GM19324 (cell line): ENCODE measurements at regions not wholly inside any gene's neighbourhood (a gene's known extent, or its start where the extent isn't known, plus 50 kb on each side); places are given as distances from the start of the nearest gene placed in this dataset.

Source experiments
- ATAC-seq: cut with Tn5 transposase; IDR thresholded peaks from one replicate; pipeline ENCODE4 v1.9.1; 2021; ENCODE audit warnings: mild to moderate bottlenecking, moderate library complexity; ENCODE audit not compliant: unreplicated experiment, low FRiP score

DNA sequence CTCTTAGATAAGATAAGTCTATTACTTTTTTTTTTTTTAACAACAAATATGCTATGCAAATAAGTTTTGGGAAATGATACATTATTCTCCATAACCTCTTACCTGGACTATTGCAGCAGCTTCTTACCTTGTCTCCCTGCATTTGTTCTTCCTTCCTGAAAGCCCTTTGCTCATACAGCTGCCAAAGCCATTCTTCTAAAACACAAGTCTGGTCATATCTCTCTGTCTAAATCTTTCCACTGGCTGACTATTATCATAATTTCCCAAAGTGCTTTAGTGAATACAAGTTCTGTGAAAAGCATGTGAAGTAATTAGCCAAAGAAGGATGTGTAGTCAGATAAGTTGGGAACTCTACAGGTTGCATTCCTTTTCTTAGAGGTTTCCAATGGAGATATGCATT is 115.4 kb upstream of the CNTLN start:
- no peak for ATAC-seq

DNA sequence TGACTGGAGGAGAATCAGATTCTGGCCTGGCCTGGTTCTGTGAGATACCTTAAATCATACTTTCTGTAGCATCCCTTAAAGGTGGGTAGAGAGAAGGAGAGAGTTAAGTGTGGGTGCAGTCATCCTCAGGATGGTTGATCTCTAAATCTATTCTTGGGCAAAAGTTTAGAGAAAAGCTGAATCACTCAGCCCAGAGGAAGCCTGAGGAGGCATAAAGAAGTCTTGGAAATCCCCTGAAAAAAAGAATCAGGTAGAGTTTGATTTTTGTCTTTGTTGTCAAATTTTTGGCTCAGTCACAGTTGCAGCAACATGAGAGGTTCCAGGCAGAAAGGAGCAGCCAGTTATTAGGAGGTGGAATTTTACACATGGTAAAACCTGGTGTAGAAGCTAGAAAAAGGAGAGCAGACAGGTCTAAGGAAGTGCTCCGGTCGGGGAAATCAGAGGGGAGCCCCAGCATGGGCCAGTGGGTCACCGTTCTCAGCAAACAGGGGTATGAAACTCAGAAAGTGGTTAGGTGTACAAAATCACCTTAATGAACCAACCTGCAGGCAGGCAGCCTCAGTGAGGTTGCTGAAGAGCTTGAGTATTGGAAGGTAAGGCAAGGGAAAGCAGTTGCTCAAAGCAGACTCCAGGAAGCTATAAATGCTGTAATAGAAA is 116.2 kb upstream of the CNTLN start:
- ATAC-seq = no peak

DNA sequence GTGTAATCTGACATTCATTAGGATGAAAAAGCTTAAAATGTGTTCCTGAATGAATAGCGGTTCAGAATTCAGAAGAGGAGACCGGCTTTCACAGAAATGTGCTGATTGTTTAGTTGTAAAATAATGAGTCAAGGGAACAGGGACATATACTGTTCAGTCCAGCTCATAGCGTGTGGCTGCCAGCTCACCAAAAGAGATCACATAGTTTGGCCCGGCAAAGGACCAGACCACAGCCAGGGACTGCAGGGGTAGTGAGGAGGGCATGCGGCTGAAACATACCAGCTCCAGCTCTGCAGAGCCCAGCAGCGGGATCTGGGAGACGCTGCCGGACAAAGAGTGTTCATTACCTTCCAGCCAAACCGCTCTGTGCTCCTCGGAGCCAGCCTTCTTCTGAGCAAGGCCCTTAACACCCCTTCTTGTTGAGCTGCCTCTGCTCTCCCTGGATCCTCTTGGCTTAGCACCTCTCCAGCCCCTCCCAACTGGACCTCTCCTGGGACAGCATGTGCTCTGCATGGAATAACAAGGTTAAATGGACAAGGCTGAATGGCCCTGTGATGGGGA is 116.8 kb upstream of the CNTLN start:
- no peak for ATAC-seq

DNA sequence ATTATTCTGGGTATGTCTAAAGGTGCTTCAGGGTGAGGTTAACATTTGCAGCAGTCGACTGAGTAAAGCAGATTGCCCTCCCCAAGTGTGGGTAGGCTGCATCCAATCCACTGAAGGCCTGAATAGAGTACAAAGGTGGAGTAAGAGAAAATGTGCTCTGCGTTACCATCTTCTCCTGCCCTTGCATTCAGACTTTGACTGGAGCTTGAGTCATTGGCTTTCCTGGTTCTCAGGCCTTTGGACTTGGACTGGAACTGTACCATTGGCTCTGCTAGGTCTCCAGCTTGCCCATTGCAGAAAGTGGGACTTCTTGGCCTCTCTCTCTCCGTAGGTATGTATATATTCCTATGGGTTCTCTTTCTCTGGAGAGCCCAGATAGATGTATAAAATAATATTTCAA is 120.9 kb upstream of the CNTLN start:
- no peak for ATAC-seq

DNA sequence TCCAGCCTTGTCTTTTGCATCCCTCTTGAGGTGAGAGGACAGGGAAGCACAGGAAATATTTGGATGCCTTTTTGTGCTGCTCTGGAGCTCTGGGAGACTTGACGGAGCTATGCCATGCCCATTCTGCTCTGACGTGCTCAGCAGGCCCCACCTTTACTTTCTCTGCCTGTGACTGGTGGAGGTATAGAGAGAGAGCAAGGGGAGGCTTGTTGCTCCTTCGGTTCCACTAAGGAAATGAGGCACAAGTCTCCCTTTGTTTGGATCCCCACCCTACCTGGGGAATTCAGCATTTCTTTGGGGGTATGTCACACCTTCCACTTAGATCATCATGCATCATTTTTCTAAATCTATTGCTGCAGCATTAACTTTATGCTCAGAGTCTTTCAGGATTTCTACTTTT is 121.8 kb upstream of the CNTLN start:
- ATAC-seq = no peak

DNA sequence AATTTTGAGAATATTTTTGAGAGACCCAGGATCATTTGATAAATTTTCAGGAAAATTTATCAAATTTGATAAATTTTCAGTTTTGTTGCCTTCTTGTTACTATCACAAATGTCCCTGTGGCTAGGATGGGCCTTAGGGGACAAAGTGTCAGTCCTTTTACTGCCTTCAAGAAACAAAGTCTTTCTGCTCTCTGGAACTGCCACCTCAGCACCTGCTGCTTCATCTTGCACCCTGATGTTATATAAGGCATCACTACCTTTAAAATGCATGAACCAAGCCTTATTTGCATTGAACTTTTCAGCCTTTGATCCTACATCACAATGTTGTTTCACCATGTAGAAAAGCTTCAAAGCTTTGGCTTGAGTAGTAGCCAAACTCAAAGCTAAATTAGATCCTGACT is 123.0 kb upstream of the CNTLN start:
- ATAC-seq = no peak

DNA sequence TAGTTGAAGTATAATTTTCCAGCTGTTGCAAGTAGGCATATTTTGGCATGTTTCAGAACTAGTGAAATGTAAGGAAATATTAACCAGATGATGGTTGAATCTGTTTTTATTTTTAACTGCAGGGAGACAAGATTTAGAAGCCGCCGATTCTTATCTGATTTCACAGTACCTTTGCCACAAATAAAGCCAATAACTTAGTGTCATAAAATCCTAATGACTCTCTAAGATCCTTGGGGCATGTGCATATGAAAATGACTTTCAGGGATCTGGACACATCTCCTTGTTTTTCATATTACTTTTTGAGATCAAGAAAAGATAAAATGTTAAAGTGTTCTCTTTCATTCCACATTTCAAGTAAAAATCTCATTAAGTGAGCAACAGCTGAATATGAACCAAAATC is 125.8 kb upstream of the CNTLN start:
- no peak for ATAC-seq

DNA sequence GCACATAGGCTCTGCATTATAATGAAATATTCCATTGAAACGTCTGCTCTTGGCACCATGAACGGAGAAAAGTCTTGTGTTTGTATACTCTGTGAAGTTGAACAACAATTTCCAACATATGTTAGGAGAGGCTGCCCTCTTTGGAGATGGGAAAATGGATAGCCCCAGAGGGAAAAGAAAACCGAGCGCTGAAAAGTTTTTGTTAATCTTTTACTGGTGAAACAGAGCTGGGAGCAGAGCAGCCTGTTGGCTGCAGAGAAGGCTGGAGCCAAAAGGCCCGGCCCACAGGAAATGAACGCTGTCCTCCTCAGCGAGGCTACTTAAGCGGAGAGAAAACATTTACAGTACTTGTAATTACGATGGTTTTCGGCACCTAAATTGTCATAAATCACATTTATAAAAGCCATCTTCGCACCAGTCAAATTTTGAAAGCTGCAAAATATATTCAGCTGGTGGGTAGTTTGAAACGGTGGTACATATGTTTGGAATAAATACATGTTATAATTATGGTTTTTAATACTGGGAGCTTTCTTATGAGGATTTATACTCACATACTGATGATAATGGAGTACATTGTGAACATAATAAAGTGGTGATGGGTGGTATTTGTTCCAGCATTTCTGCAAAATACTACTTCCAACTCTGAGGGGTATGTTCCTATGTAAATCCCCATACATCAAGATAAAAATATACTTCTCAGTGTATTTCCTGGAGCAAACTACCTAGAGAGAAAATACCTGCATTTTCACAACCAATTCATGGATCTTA is 129.6 kb upstream of the CNTLN start:
- ATAC-seq = no peak

DNA sequence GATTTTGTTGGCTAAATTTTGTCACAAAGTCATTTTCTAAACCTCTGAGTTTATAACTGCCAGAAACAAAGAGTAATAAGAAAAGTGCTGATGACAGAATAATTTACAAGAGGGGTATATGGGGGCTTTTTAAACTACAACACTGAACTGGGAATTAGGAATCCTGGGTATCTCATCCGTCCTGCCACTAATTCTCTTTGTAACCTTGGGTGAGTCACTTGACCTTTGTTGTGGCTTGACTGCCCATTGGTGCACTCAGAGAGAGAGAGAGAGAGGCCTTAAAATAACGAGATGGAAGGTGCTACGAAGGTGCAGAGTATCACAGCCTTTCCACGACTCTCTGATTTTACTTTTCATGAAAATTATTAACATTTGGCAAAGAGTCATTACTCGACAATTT is 130.3 kb upstream of the CNTLN start:
- ATAC-seq = no peak

DNA sequence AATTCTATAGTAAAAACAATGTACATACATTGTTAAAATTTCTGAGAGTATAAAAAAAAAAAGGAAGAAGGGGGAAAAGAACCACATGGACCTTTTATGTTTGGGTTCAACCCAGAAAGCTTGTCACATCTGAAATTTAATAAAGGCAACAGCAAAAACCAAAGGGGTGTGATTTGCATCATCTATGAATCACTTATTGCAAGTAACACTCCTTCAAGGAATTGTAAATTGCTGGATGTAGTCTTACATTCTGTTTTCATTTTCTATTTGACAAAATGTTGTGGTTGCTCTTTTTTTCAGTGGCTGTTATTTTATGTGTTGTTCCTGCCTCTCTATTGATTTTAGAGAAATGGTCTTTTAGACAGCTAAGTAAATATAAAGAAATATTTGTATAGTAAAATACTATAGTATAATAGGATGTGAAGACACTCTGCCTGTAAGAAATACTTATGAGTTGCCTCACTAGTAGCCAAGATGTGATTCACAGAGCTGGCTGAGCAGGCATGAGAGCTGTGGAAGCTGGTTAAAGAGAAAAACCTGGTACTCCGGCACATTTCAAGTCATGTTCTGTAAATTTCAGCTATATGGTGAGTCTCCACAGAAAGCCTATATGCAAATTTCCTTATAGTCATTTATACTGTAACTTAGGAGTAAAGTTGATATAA is 131.1 kb upstream of the CNTLN start:
- no peak for ATAC-seq

DNA sequence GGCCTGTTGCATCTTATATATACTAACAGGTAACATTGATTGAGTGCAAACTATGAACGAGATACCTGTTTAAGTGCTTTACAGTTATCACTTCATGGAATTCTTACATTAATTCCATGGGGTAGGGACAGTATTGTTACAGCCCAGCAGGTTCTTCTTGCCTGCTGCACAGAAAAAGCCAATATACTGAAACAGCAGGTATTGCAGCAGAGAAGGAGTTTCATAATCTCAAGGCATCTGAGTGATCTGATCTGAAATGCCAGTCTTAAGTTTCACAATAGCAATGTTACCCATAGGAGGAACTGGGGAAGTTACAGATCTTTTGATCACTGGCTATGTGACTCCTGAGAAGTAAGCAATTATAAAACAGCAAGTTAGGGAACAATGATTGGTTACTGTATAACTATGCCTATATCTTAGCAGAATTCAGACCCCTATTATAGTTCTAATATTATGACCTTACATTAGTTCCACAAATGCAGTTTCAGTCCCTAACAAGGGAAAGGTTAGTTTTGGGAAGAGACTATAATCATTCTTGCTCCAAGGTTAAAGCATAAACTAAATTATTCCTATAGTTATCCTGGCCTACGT is 126.5 kb upstream of the BNC2 start:
- no peak for ATAC-seq

DNA sequence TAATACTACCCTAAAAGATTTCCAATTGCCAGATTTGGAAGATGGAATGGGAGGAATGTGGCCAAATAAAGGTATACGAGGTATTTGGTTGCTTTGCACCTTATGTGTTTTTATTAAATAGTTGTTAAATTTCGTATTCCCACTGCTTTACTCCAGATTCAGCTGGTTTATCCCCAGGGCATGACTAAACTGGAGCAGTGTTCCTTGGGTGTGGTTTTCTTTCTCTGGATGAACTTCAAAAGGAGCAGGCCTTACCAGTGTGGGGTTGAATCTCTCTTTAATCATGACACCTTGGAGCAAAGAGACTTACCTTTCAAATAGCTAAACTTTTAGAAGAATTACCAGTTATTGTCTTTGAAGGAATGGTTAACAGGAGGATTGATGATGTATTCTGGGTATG is 121.7 kb upstream of the BNC2 start:
- no peak for ATAC-seq

DNA sequence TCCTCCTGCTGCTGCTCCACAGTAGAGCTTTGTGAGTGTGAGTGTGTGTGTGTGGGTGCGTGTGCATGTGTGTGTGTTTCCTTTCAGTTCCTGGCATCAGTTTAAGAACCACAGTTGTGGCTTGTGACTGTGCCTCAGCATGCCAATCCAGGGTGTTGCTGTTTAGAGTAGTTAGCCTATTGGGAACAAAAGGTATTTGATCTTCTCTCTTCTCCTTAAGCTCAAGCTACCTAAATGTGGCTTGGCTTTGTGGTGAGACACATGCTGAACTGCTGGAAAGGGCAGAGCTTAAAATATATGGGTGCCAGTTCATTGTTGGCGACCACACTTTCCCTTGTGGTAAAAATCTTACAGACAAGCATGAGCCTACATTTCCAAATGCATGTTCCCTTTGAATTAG is 116.6 kb upstream of the BNC2 start:
- ATAC-seq = no peak

DNA sequence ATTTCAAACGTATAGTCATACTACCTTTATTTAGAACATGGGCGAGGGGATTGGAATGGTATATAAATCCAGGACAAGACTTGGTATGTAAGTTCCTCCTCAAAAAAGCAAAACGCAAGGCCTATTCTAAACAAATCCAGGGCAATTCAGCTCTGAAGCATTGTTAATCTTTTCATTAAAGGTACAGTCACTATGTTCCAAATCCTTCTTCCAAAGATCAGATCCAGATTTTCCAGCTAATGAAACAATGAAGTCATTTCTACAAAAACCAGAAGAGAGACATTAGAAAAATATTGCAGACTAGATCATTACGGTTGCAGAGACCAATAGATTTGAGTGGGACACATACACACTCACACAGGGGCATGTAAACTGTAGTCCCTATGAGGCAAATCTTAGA is 116.1 kb upstream of the BNC2 start:
- ATAC-seq = no peak

DNA sequence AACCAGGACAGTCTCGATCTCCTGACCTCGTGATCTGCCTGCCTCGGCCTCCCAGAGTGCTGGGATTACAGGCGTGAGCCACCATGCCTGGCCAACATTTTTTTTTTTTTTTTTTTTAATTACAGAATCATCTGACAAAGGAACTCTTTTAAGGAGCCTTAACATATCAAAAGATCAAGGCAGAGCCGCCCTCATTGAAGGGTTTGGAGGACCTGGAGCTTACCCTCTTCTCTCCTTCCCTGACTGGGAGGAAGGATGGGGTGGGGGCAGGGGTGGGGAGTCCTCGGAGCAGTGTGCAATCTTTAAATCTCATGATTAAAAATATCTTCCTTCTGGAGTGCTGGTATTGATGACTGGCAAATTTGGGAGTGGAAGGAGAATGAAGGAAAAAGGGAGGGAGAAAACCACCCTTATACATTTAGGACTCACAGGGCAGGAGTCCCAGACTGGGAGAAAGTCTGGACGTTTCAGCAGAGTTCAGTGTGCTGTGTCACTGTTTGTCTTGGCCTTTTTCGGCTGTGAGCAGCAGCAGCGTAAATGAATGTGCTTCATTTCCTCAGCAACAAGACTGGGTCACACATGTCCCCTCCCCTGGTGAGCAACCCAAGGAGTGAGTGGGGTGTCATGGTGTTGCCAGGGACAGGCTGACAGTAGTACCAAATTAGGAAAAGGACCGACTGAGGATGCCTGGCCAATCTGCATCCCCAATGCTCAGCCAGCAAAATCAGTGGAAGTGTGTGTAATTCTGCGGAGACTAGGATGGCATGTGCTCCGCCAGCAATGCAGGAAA is 115.3 kb upstream of the BNC2 start:
- ATAC-seq = no peak

DNA sequence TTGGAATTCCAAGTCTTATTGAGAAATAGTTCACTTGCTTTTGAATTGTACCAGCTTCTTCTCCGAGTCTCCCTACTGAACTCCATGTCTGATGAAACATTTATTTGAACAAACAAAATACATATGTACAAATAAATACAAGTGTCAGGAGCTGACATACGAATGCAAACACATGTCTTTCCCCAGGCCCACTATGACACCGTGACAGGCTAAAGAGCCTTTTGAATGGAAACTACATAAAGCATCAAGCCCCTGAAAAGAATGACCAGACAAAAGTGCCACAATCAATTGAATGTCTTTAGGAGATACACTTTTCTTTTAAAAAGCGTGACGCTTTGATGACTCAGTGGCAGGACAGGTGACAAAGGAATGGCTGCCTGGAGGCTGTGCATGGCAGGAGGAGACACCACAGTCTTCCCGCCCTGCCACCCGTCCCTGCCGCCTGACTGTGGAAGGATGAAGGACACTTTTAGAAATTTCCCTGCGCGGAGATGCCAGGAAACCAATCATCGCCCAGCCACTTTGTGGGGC is 112.4 kb upstream of the BNC2 start:
- no peak for ATAC-seq

DNA sequence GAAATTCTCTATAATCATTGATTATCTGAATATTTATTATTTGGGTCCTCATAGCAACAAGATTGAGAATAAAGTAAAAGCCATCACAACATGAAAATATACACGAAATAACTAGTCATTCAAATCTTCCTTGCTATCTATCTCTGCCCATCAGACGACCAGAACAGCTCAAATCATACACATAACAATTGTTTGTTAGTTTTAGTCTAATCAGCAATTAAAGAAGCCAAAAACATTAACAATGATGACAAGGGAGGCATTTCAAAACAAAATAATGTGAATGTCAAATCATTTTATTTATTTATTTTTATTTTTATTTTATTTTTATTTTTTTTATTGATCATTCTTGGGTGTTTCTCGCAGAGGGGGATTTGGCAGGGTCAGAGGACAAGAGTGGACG is 106.0 kb upstream of the BNC2 start:
- no peak for ATAC-seq

DNA sequence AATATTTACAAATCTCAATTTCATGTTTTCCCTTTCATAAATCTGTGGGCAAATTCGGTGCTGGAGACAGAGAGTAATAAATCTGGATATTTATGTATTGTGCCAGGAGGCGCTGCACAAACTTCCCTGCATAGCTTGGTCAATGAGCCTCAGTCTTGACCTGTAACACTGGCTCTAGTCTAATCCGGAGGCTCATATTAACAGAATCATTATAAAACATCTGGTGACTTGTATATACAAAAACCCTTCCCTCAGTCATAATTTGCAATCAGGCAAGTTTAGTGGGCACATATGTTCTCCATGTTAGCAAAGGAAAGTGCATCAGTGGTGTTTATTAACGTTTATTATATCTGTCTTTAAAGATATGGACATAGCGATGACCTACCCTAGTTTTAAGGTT is 104.0 kb upstream of the BNC2 start:
- no peak for ATAC-seq

DNA sequence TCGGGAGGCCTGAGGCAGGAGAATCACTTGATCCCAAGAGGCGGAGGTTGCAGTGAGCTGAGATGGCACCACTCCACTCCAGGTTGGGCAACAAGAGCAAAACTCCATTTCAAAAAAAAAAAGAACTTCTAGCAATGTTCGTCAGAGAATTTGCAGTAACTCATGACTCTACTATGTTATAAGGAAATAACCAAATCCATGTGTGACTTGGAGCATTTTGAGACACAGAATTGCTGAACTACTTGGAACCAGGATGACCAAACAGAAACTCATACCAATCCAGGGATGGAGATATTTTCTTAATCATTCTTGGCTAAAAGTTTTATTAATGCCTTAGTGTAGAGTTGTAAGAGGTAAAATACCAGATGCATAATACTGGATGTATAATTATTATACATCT is 99.9 kb upstream of the BNC2 start:
- no peak for ATAC-seq

DNA sequence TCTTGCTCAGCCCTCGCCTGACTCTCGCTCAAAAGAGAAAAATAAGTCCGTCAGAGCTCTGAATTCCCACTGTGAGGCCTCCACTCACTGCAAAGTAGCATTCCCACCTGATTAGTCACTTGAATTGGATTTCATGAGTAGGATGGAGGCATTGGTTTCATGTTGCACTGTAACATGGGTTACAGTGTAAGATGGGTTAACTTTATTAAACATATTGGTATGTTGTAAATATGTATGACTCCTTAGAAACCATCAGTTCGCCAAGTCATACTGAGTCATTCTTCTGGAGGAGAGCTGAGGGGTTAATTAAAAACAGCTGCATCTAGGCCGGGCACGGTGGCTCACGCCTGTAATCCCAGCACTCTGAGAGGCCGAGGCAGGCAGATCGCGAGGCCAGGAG is 93.8 kb upstream of the BNC2 start:
- ATAC-seq = no peak
